ENCODE measurements at regions not wholly inside any gene's neighbourhood (a gene's known extent, or its start where the extent isn't known, plus 50 kb on each side); places are given as distances from the start of the nearest gene placed in this dataset.

- DNase-seq (ENCODE audit: low spot score) = no peak
Observed at GRCh38 chr6:22807261-22807660, 237.9 kb downstream of the HDGFL1 start.

- no peak for DNase-seq (ENCODE audit: low spot score)
Observed at GRCh38 chr6:22807818-22808217, 238.5 kb downstream of the HDGFL1 start.

GRCh38 chr6:22808466-22808865 is 239.1 kb downstream of the HDGFL1 start:
- DNase-seq (ENCODE audit: low spot score) = no peak

GRCh38 chr6:22809370-22809769 is 240.0 kb downstream of the HDGFL1 start:
- DNase-seq (ENCODE audit: low spot score) = no peak

GRCh38 chr6:22819209-22819608 is 249.8 kb downstream of the HDGFL1 start:
- DNase-seq (ENCODE audit: low spot score) = no peak

GRCh38 chr6:22821664-22822320 is 252.4 kb downstream of the HDGFL1 start:
- DNase-seq (ENCODE audit: low spot score) = peak; percentile 5

- no peak for DNase-seq (ENCODE audit: low spot score)
Observed at GRCh38 chr6:22825210-22825609, 255.8 kb downstream of the HDGFL1 start.

GRCh38 chr6:22826961-22827360 is 257.6 kb downstream of the HDGFL1 start:
- DNase-seq (ENCODE audit: low spot score) = no peak

GRCh38 chr6:22827760-22828159 is 258.4 kb downstream of the HDGFL1 start:
- DNase-seq (ENCODE audit: low spot score) = no peak

GRCh38 chr6:22828179-22829062 is 259.1 kb downstream of the HDGFL1 start:
- peak; percentile 64 for DNase-seq (ENCODE audit: low spot score)

GRCh38 chr6:22829070-22829469 is 259.7 kb downstream of the HDGFL1 start:
- no peak for DNase-seq (ENCODE audit: low spot score)

- no peak for DNase-seq (ENCODE audit: low spot score)
Observed at GRCh38 chr6:22830463-22830862, 261.1 kb downstream of the HDGFL1 start.

GRCh38 chr6:22833191-22833590 is 263.8 kb downstream of the HDGFL1 start:
- DNase-seq (ENCODE audit: low spot score) = no peak

GRCh38 chr6:22838345-22838744 is 269.0 kb downstream of the HDGFL1 start:
- no peak for DNase-seq (ENCODE audit: low spot score)

- no peak for DNase-seq (ENCODE audit: low spot score)
Observed at GRCh38 chr6:22845467-22845866, 276.1 kb downstream of the HDGFL1 start.

GRCh38 chr6:22848121-22848520 is 278.8 kb downstream of the HDGFL1 start:
- no peak for DNase-seq (ENCODE audit: low spot score)

- DNase-seq (ENCODE audit: low spot score) = no peak
Observed at GRCh38 chr6:22849921-22850320, 280.6 kb downstream of the HDGFL1 start.

- DNase-seq (ENCODE audit: low spot score) = no peak
Observed at GRCh38 chr6:22852101-22852500, 282.7 kb downstream of the HDGFL1 start.

GRCh38 chr6:22873513-22874136 is 304.3 kb downstream of the HDGFL1 start:
- DNase-seq (ENCODE audit: low spot score) = no peak

GRCh38 chr6:22875845-22876244 is 306.5 kb downstream of the HDGFL1 start:
- no peak for DNase-seq (ENCODE audit: low spot score)

- DNase-seq (ENCODE audit: low spot score) = no peak
Observed at GRCh38 chr6:22878324-22878701, 308.9 kb downstream of the HDGFL1 start.

- DNase-seq (ENCODE audit: low spot score) = no peak
Observed at GRCh38 chr6:22878706-22879105, 309.3 kb downstream of the HDGFL1 start.
